Heart left ventricle (tissue), 13 donors: ENCODE measurements at regions not wholly inside any gene's neighbourhood (a gene's known extent, or its start where the extent isn't known, plus 50 kb on each side); places are given as distances from the start of the nearest gene placed in this dataset.

Experiments used
- CTCF ChIP-seq, 12 donors: fragments of 200-600 bp; sonication (generic) in 4 of 12; IDR thresholded peaks; one replicate each; pipeline versions ENCODE4 v1.5.0 to v1.8.0; 2018 to 2022; ENCODE audit warnings: antibody characterized with exemption in 12 of 12, mild to moderate bottlenecking in 5 of 12
- POLR2A ChIP-seq, 2 donors: fragments of 450-650 bp; IDR thresholded peaks; one replicate each; pipeline ENCODE4 v1.6.1; 2017; ENCODE audit warnings: antibody characterized with exemption in 2 of 2, mild to moderate bottlenecking in 2 of 2, moderate library complexity in 2 of 2
- donor health status: ischemic (EF 13 %, LVEDD 7.1; RV severe dilation, severe dysfunction).
- donor health status: DM: no; HTN: yes; CAD: no.
- donor health status: DM: no; HTN: no; CAD: no.
- donor health status: ischemic (EF 25% LVEDD 6.9; RV normal size, moderate dysfunction).
- donor health status: ischemic (EF 25% LVEDD 5.7; RV mildly dilated, moderate dysfunction).
- donor health status: ischemic (EF 35%, LVEDD 5.7; RV mildly dilated, moderate dysfunction).
- donor health status: nonischemic (EF 11% LVEDD 7.7; RV severe dilation, severe dysfunction).
- donor health status: DM: yes; HTN: yes; CAD: no.
- donor health status: PGD.
- donor health status: ischemic (EF 29% LVEDD 5.4; RV normal size, mild dysfunction).
- donor health status: nonischemic (EF 23%, LVEDD 6.1; RV moderate dilation, normal function).

GRCh38 chr6:69581581-69581980 lies 215.2 kb downstream of the LMBRD1 start:
- TF ChIP-seq CTCF (IDR thresholded peaks at IDR 0.05) = no peak
- no peak for TF ChIP-seq POLR2A (IDR thresholded peaks at IDR 0.05)
